ENCODE measurements at regions not wholly inside any gene's neighbourhood (a gene's known extent, or its start where the extent isn't known, plus 50 kb on each side); places are given as distances from the start of the nearest gene placed in this dataset.

- no peak for TF ChIP-seq EZH2 (IDR thresholded peaks at IDR 0.05; ENCODE audit: insufficient read depth, poor library complexity, severe bottlenecking)
- no peak for TF ChIP-seq EZH2phosphoT487 (IDR thresholded peaks at IDR 0.05; ENCODE audit: insufficient read depth, low read depth)
These were observed 81.4 kb upstream of the SLC25A26 start for GRCh38 chr3:66139415-66139814.

All from GM23248 (cell line).